GM12872 (cell line): ENCODE measurements at regions not wholly inside any gene's neighbourhood (a gene's known extent, or its start where the extent isn't known, plus 50 kb on each side); places are given as distances from the start of the nearest gene placed in this dataset.

Source experiments
- CTCF ChIP-seq: IDR thresholded peaks from 3 replicates; pipeline ENCODE4 v1.5.1; 2011; ENCODE audit warnings: low read depth, mild to moderate bottlenecking, low read length, moderate library complexity; ENCODE audit not compliant: insufficient read depth

- TF ChIP-seq CTCF, result no peak
Measured at GRCh38 chrX:6759655-6760375, 224.9 kb upstream of the VCX3A start.

- no peak for TF ChIP-seq CTCF
Measured at GRCh38 chrX:6758234-6758633, 223.3 kb upstream of the VCX3A start.

- no peak for TF ChIP-seq CTCF
Measured at GRCh38 chrX:6757631-6758030, 222.7 kb upstream of the VCX3A start.

- TF ChIP-seq CTCF, result no peak
Measured at GRCh38 chrX:6748595-6748994, 213.7 kb upstream of the VCX3A start.

- TF ChIP-seq CTCF, result no peak
Measured at GRCh38 chrX:6738518-6739470, 203.9 kb upstream of the VCX3A start.

- TF ChIP-seq CTCF, result no peak
Measured at GRCh38 chrX:6734844-6735634, 200.1 kb upstream of the VCX3A start.

GRCh38 chrX:6732101-6732500, 197.2 kb upstream of the VCX3A start:
- TF ChIP-seq CTCF, result no peak
